Right atrium auricular region (tissue), 2 donors: ENCODE measurements at regions not wholly inside any gene's neighbourhood (a gene's known extent, or its start where the extent isn't known, plus 50 kb on each side); places are given as distances from the start of the nearest gene placed in this dataset.
A peak's percentile ranks its signal among the peaks of the same experiment; 100 is the strongest.

Source experiments
- DNase-seq: peaks from one replicate; pipeline ENCODE4 v3.0.0-alpha.2; 2019; ENCODE audit warnings: low spot score
- H3K27ac ChIP-seq, 2 donors: fragments of 200-600 bp; sonication (generic); 1 replicate in 1 of 2; 2 replicates in 1 of 2; pipeline ENCODE4 v1.5.1; 2016 to 2019
- H3K27me3 ChIP-seq, 2 donors: fragments of 200-600 bp; sonication (generic); one replicate each; pipeline versions ENCODE4 v1.5.1 to v1.6.0; 2017 to 2019
- H3K36me3 ChIP-seq: fragments of 200-600 bp; sonication (generic); one replicate; pipeline ENCODE4 v1.5.1; 2016
- H3K4me1 ChIP-seq, 2 donors: fragments of 200-600 bp; sonication (generic); one replicate each; pipeline versions ENCODE4 v1.5.1 to v1.6.0; 2017 to 2019
- H3K4me3 ChIP-seq, 2 donors: fragments of 200-600 bp; sonication (generic); 1 replicate in 1 of 2; 2 replicates in 1 of 2; pipeline ENCODE4 v1.5.1; 2017 to 2019; ENCODE audit warnings: mild to moderate bottlenecking in 1 of 2, moderate library complexity in 1 of 2
- H3K9me3 ChIP-seq, 2 donors: fragments of 200-600 bp; sonication (generic); one replicate each; pipeline ENCODE4 v1.5.1; 2019
- CTCF ChIP-seq, 2 donors: fragments of 200-600 bp; sonication (generic); IDR thresholded peaks; one replicate each; pipeline ENCODE4 v1.5.1; 2019; ENCODE audit warnings: antibody characterized with exemption in 2 of 2

- H3K36me3 ChIP-seq = no peaks in the 10 kb centered on the region
- no peak overlapping the region for H3K4me3 ChIP-seq
- H3K9me3 ChIP-seq = no peaks in the 10 kb centered on the region
- no peak for DNase-seq
- H3K4me1 ChIP-seq = no peaks in the 10 kb centered on the region
- no peak overlapping the region for H3K27ac ChIP-seq
- no peaks in the 10 kb centered on the region for H3K27me3 ChIP-seq
- TF ChIP-seq CTCF (IDR thresholded peaks at IDR 0.05) = no peak
These were observed 147.6 kb downstream of the FAM43A start for GRCh38 chr3:194833114-194833910.

GRCh38 chr3:194836661-194837060 lies 151.0 kb downstream of the FAM43A start:
- DNase-seq = no peak
- Histone ChIP-seq H3K36me3 (no peaks in the 10 kb centered on the region), H3K9me3 (no peaks in the 10 kb centered on the region), H3K27me3 (no peaks in the 10 kb centered on the region), H3K27ac (no peak overlapping the region), H3K4me3 (no peak overlapping the region), H3K4me1 (peaks cover 0 to 12% of the 10 kb centered on the region in 2 donors)
- no peak for TF ChIP-seq CTCF (IDR thresholded peaks at IDR 0.05)

GRCh38 chr3:194837457-194838127 lies 151.9 kb downstream of the FAM43A start:
- no peak overlapping the region for H3K4me3 ChIP-seq
- no peaks in the 10 kb centered on the region for H3K9me3 ChIP-seq
- peaks cover 0 to 17% of the 10 kb centered on the region in 2 donors for H3K4me1 ChIP-seq
- no peaks in the 10 kb centered on the region for H3K27me3 ChIP-seq
- H3K36me3 ChIP-seq = no peaks in the 10 kb centered on the region
- TF ChIP-seq CTCF (IDR thresholded peaks at IDR 0.05) = no peak
- no peak for DNase-seq
- no peak overlapping the region for H3K27ac ChIP-seq

GRCh38 chr3:194838236-194838635 lies 152.6 kb downstream of the FAM43A start:
- Histone ChIP-seq H3K4me1 (peaks cover 0 to 17% of the 10 kb centered on the region in 2 donors), H3K27me3 (no peaks in the 10 kb centered on the region), H3K36me3 (no peaks in the 10 kb centered on the region), H3K4me3 (no peak overlapping the region), H3K9me3 (no peaks in the 10 kb centered on the region), H3K27ac (no peak overlapping the region)
- DNase-seq = no peak
- TF ChIP-seq CTCF (IDR thresholded peaks at IDR 0.05) = no peak

- H3K4me3 ChIP-seq = peak overlapping the region in 1 of 2 donors; percentile 5
- H3K36me3 ChIP-seq = no peaks in the 10 kb centered on the region
- H3K27me3 ChIP-seq = no peaks in the 10 kb centered on the region
- H3K27ac ChIP-seq = peak overlapping the region; percentile 81 to 85
- no peaks in the 10 kb centered on the region for H3K9me3 ChIP-seq
- peak; percentile 81 for DNase-seq
- TF ChIP-seq CTCF (IDR thresholded peaks at IDR 0.05) = no peak
- H3K4me1 ChIP-seq = peaks cover 0 to 17% of the 10 kb centered on the region in 2 donors
These were observed 155.2 kb downstream of the FAM43A start for GRCh38 chr3:194840661-194841514.
